Neural cell (in vitro differentiated cells): ENCODE measurements at regions not wholly inside any gene's neighbourhood (a gene's known extent, or its start where the extent isn't known, plus 50 kb on each side); places are given as distances from the start of the nearest gene placed in this dataset.

Source experiments
- H2AFZ ChIP-seq: fragments of 200-600, 300-800 bp; sonication (generic), shearing (Covaris generic); 2 replicates; pipeline ENCODE4 v1.6.0; 2014; ENCODE audit warnings: low read depth, mild to moderate bottlenecking, antibody characterized with exemption, low read length, moderate library complexity
- H3F3A ChIP-seq: fragments of 200-600 bp; shearing (Covaris generic); 2 replicates; pipeline ENCODE4 v1.6.1; 2016; ENCODE audit warnings: mild to moderate bottlenecking, moderate library complexity, mixed read lengths, antibody characterized with exemption, low read length; ENCODE audit not compliant: insufficient read depth, poor library complexity, severe bottlenecking
- H3K27ac ChIP-seq: fragments of 200-600, 300-800 bp; sonication (generic), shearing (Covaris generic); 2 replicates; pipeline ENCODE4 v1.5.1; 2014; ENCODE audit warnings: mild to moderate bottlenecking, low read length, moderate library complexity
- H3K27me3 ChIP-seq: fragments of 300-800, 200-600 bp; sonication (generic), shearing (Covaris generic); 2 replicates; pipeline ENCODE4 v1.6.0; 2014; ENCODE audit warnings: mild to moderate bottlenecking, low read depth, low read length, moderate library complexity; ENCODE audit not compliant: insufficient read depth
- H3K36me3 ChIP-seq: fragments of 300-800, 200-600 bp; sonication (generic), shearing (Covaris generic); 2 replicates; pipeline ENCODE4 v1.5.1; 2014; ENCODE audit warnings: mild to moderate bottlenecking, antibody characterized with exemption, low read length, moderate library complexity; ENCODE audit not compliant: insufficient read depth
- H3K4me2 ChIP-seq: fragments of 300-800, 200-600 bp; sonication (generic), shearing (Covaris generic); 2 replicates; pipeline ENCODE4 v1.6.0; 2014; ENCODE audit warnings: mild to moderate bottlenecking, low read length
- H3K4me3 ChIP-seq: fragments of 300-800, 200-600 bp; sonication (generic), shearing (Covaris generic); 2 replicates; pipeline ENCODE4 v1.5.1; 2014; ENCODE audit warnings: mild to moderate bottlenecking, low read length, moderate library complexity
- H3K79me2 ChIP-seq: fragments of 200-600 bp; shearing (Covaris generic); replicated peaks from 2 replicates; pipeline ENCODE4 v1.6.0; 2014; ENCODE audit warnings: mild to moderate bottlenecking, low read length, moderate library complexity; ENCODE audit not compliant: insufficient read depth
- H3K9ac ChIP-seq: fragments of 300-800, 200-600 bp; sonication (generic), shearing (Covaris generic); 2 replicates; pipeline ENCODE4 v1.6.1; 2016; ENCODE audit warnings: mild to moderate bottlenecking, low read length, mixed read lengths
- H3K9me2 ChIP-seq: fragments of 200-600 bp; shearing (Covaris generic); 2 replicates; pipeline ENCODE4 v1.6.1; 2016; ENCODE audit warnings: mild to moderate bottlenecking, low read length, mixed read lengths; ENCODE audit not compliant: insufficient read depth
- H3K9me3 ChIP-seq: fragments of 200-600, 300-800 bp; sonication (generic), shearing (Covaris generic); 2 replicates; pipeline ENCODE4 v1.6.1; 2016; ENCODE audit warnings: mild to moderate bottlenecking, mixed run types, low read length, moderate library complexity, mixed read lengths
- H4K20me1 ChIP-seq: fragments of 200-600 bp; shearing (Covaris generic); 2 replicates; pipeline ENCODE4 v1.6.1; 2016; ENCODE audit warnings: mild to moderate bottlenecking, mixed run types; ENCODE audit not compliant: insufficient read depth
- CTCF ChIP-seq: fragments of 450-650 bp; IDR thresholded peaks from 2 replicates; pipeline ENCODE4 v1.5.1; 2014; ENCODE audit warnings: antibody characterized with exemption, mild to moderate bottlenecking, moderate library complexity; ENCODE audit not compliant: poor library complexity, severe bottlenecking
- EP300 ChIP-seq: fragments of 450-650 bp; conservative IDR thresholded peaks from 2 replicates; pipeline ENCODE4 v1.6.1; 2014; ENCODE audit warnings: antibody characterized with exemption, mild to moderate bottlenecking, moderate library complexity; ENCODE audit not compliant: poor library complexity, severe bottlenecking
- EZH2 ChIP-seq: fragments of 200-600, 300-800 bp; shearing (Covaris generic), sonication (generic); IDR thresholded peaks from 2 replicates; pipeline ENCODE4 v1.6.1; 2014; ENCODE audit warnings: antibody characterized with exemption, low read length, borderline replicate concordance, mild to moderate bottlenecking; ENCODE audit not compliant: insufficient read depth, poor library complexity, severe bottlenecking
- MXI1 ChIP-seq: fragments of 450-650 bp; conservative IDR thresholded peaks from 2 replicates; pipeline ENCODE4 v1.6.1; 2014; ENCODE audit warnings: antibody characterized with exemption, mild to moderate bottlenecking; ENCODE audit not compliant: poor library complexity, severe bottlenecking
- POLR2AphosphoS5 ChIP-seq: IDR thresholded peaks from 2 replicates; pipeline ENCODE4 v1.6.1; 2012
- RAD21 ChIP-seq: fragments of 450-650 bp; conservative IDR thresholded peaks from 2 replicates; pipeline ENCODE4 v1.6.1; 2014; ENCODE audit warnings: antibody characterized with exemption, mild to moderate bottlenecking, moderate library complexity
- REST ChIP-seq: IDR thresholded peaks from 2 replicates; pipeline ENCODE4 v1.6.1; 2012; ENCODE audit warnings: borderline replicate concordance
- SMC3 ChIP-seq: fragments of 450-650 bp; conservative IDR thresholded peaks from 2 replicates; pipeline ENCODE4 v1.6.1; 2014; ENCODE audit warnings: antibody characterized with exemption, mild to moderate bottlenecking, moderate library complexity; ENCODE audit not compliant: poor library complexity
- TAF1 ChIP-seq: IDR thresholded peaks from 2 replicates; pipeline ENCODE4 v1.6.1; 2012; ENCODE audit warnings: low read depth

- H3K79me2 ChIP-seq, result no peaks in the 10 kb centered on the region
- no peak overlapping the region for H3K4me2 ChIP-seq
- H3K36me3 ChIP-seq, result no peaks in the 10 kb centered on the region
- H4K20me1 ChIP-seq, result no peaks in the 10 kb centered on the region
- H3K27ac ChIP-seq, result no peak overlapping the region
- no peaks in the 10 kb centered on the region for H3K9me2 ChIP-seq
- H3K9ac ChIP-seq, result no peak overlapping the region
- TF ChIP-seq TAF1 (no peak), EZH2 (no peak), POLR2AphosphoS5 (no peak), MXI1 (no peak), CTCF (no peak), SMC3 (no peak), REST (no peak), EP300 (no peak), RAD21 (no peak)
- no peaks in the 10 kb centered on the region for H3K9me3 ChIP-seq
- no peak overlapping the region for H3K4me3 ChIP-seq
- no peaks in the 10 kb centered on the region for H3F3A ChIP-seq
- no peak overlapping the region for H2AFZ ChIP-seq
- H3K27me3 ChIP-seq, result no peaks in the 10 kb centered on the region
Measured at GRCh38 chr20:43835944-43836508, 78.6 kb upstream of the TOX2 start.

DNA sequence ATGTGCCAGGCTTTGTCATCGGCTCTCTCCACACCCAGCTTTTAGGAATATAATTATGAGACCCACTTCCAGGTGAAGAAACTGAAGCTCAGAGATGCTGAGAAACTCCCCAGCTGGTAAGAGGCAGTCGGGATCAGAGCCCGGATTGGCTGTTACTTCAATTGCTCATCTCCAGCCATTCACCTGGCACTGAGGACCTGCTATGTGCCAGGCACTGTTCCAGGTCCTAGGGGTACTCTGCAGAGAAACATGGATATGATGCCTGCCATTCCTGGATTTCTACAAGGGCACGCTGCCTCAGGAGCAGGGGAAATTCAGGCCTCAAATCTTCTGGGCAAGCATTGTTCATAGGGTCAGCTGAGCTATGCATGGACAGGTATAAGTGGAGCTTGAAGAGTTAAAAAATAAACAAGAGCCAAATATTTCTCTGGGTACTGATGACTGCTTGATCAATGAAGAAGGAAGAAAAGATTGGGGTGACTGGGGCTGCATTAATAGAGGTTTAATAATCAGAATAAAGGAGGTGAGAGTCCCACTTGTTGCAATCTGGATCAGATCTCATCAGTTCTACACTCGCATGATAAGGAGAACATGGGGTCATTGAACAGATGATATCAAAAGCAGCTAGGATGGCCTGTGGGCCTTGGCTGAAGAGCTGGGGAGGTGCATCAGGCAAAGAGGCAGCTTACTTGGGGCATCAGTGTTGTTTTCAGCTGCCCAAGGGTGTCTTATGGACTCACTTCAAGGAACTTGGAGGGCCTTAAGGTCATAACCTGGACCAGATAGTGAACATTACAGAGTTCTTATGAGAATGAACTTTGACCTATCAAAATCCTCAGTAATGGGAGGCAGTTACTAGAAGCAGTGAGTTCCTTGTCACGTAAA lies 80.9 kb upstream of the TOX2 start:
- no peaks in the 10 kb centered on the region for H3F3A ChIP-seq
- H3K9me2 ChIP-seq, result no peaks in the 10 kb centered on the region
- TF ChIP-seq TAF1, result no peak
- TF ChIP-seq MXI1, result no peak
- TF ChIP-seq POLR2AphosphoS5, result no peak
- no peak for TF ChIP-seq SMC3
- no peak for TF ChIP-seq RAD21
- no peak overlapping the region for H3K27ac ChIP-seq
- no peaks in the 10 kb centered on the region for H4K20me1 ChIP-seq
- no peaks in the 10 kb centered on the region for H3K79me2 ChIP-seq
- no peak overlapping the region for H3K9ac ChIP-seq
- H3K4me2 ChIP-seq, result no peak overlapping the region
- no peak overlapping the region for H3K4me3 ChIP-seq
- H3K9me3 ChIP-seq, result no peaks in the 10 kb centered on the region
- no peak overlapping the region for H2AFZ ChIP-seq
- H3K36me3 ChIP-seq, result no peaks in the 10 kb centered on the region
- H3K27me3 ChIP-seq, result no peaks in the 10 kb centered on the region
